ENCODE measurements at regions not wholly inside any gene's neighbourhood (a gene's known extent, or its start where the extent isn't known, plus 50 kb on each side); places are given as distances from the start of the nearest gene placed in this dataset.

DNA sequence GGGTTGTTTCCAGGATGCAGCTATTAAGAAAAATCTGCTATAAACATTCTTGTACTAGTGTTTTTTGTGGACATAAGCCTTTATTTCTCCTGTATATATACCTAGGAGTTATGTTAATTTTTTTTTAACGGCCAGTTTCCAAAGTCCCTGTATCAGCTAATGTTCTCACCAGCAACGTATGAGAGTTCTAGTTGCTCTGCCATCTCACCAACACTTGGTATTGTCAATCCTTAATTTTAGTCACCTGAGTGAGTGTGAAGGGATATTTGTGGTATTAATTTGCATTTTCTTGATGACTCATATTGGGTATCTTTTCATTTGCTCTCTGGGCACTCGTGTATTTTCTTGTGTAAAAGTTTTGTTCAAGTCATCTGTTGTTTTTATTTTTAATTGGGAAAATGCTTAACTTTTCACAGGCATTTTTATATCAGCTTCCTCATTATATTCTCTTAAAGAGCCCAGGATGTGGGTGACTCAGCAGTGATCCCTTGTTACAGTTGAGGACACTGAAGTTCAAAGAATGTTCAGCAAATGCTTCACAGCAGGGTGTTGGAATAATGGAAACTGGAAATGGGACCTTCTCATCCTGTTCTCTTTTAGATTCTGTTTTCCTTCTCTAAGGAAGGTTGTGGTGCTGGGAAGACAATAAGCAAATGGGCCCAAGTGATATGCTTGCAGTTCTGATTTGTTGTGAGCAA lies 176.3 kb upstream of the PRNP start:
- H3K9me3 ChIP-seq: no peaks in the 10 kb centered on the region
- ATAC-seq (replicated peaks in 1 of 4) (no peak), DNase-seq (no peak)
- Mint-ChIP-seq H3K4me3 (no peak overlapping the region), H3K9me3 (peaks cover 7 to 11% (median 8%) of the 10 kb centered on the region in 3 donors), H3K27ac (no peak overlapping the region), H3K4me1 (no peaks in the 10 kb centered on the region), H3K27me3 (peaks cover 40 to 42% of the 10 kb centered on the region in 2 donors), H3K36me3 (no peaks in the 10 kb centered on the region)
- H3K4me3 ChIP-seq (ENCODE audit: control insufficient read depth in 1 of 2, extremely low read depth in 1 of 2, low read length in 1 of 2): no peak overlapping the region
- no peaks in the 10 kb centered on the region for H3K4me1 ChIP-seq (ENCODE audit: control insufficient read depth in 1 of 2, extremely low read depth in 1 of 2, insufficient read depth in 2 of 2, low read length in 2 of 2)
- WGBS (ENCODE audit: insufficient coverage): no CpG with 5 or more reads among the region's 3 CpGs
- H3K27me3 ChIP-seq (replicated peaks in 1 of 2; ENCODE audit: control insufficient read depth in 2 of 2, extremely low read depth in 1 of 2, insufficient read depth in 2 of 2, low read length in 1 of 2): peaks cover 8 to 10% of the 10 kb centered on the region in 2 experiments
- H3K27ac ChIP-seq (ENCODE audit: low read length): no peak overlapping the region
- ChIA-PET CTCF (no interaction called here), POLR2A (no interaction called here)
- H3K36me3 ChIP-seq (ENCODE audit: control insufficient read depth in 2 of 2, extremely low read depth in 1 of 2, insufficient read depth in 1 of 2, low read length in 1 of 2): no peaks in the 10 kb centered on the region

DNA sequence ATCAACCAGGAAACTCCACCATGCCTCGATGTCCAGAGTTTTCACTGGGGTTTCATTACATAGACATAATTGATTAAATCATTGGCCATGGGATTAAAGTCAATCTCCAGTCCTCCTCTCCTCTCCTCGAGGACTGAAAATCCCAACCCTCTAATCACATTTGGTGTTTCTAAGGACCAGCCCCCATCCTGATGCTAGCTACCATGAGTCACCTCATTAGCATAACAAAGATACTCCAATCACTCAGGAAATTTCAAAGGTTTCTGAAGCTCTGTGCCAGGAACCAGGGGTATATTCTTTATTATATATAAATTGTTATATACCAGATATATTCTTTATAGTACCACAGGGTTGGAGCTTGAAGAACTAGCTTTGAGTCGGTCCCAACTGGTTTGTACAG lies 177.5 kb upstream of the PRNP start:
- Histone ChIP-seq H3K27ac (ENCODE audit: low read length) (no peak overlapping the region), H3K27me3 (replicated peaks in 1 of 2; ENCODE audit: control insufficient read depth in 2 of 2, extremely low read depth in 1 of 2, insufficient read depth in 2 of 2, low read length in 1 of 2) (peaks cover 8% of the 10 kb centered on the region in 2 experiments), H3K4me3 (ENCODE audit: control insufficient read depth in 1 of 2, extremely low read depth in 1 of 2, low read length in 1 of 2) (no peak overlapping the region), H3K4me1 (ENCODE audit: control insufficient read depth in 1 of 2, extremely low read depth in 1 of 2, insufficient read depth in 2 of 2, low read length in 2 of 2) (no peaks in the 10 kb centered on the region), H3K9me3 (no peaks in the 10 kb centered on the region), H3K36me3 (ENCODE audit: control insufficient read depth in 2 of 2, extremely low read depth in 1 of 2, insufficient read depth in 1 of 2, low read length in 1 of 2) (no peaks in the 10 kb centered on the region)
- Mint-ChIP-seq H3K4me1 (no peaks in the 10 kb centered on the region), H3K9me3 (peaks cover 7 to 11% (median 8%) of the 10 kb centered on the region in 3 donors), H3K4me3 (no peak overlapping the region), H3K27me3 (peaks cover 42 to 48% of the 10 kb centered on the region in 2 donors), H3K36me3 (no peaks in the 10 kb centered on the region), H3K27ac (no peak overlapping the region)
- ATAC-seq (replicated peaks in 1 of 4) (no peak), DNase-seq (no peak)
- no CpG with 5 or more reads among the region's 3 CpGs for WGBS (ENCODE audit: insufficient coverage)
- CTCF ChIA-PET: no interaction called here
- POLR2A ChIA-PET: no interaction called here

- CTCF ChIA-PET: no interaction called here
- POLR2A ChIA-PET: interaction anchor here in 1 of 2 donors (0.6 kb wide), 1 partner anchor 1234 kb away, joined by 3 read pairs; no protein-coding TSS in a partner anchor
- peaks cover 4 to 8% of the 10 kb centered on the region in 2 experiments for H3K27me3 ChIP-seq (replicated peaks in 1 of 2; ENCODE audit: control insufficient read depth in 2 of 2, extremely low read depth in 1 of 2, insufficient read depth in 2 of 2, low read length in 1 of 2)
- Mint-ChIP-seq H3K4me3 (no peak overlapping the region), H3K9me3 (peaks cover 7 to 11% (median 8%) of the 10 kb centered on the region in 3 donors), H3K36me3 (no peaks in the 10 kb centered on the region), H3K4me1 (no peaks in the 10 kb centered on the region), H3K27ac (no peak overlapping the region), H3K27me3 (peaks cover 42 to 48% of the 10 kb centered on the region in 2 donors)
- DNase-seq (no peak), ATAC-seq (replicated peaks in 1 of 4) (no peak)
- H3K27ac ChIP-seq (ENCODE audit: low read length): no peak overlapping the region
- no peak overlapping the region for H3K4me3 ChIP-seq (ENCODE audit: control insufficient read depth in 1 of 2, extremely low read depth in 1 of 2, low read length in 1 of 2)
- 80% methylated on average over 1 of the region's 6 CpGs for WGBS (ENCODE audit: insufficient coverage)
- H3K36me3 ChIP-seq (ENCODE audit: control insufficient read depth in 2 of 2, extremely low read depth in 1 of 2, insufficient read depth in 1 of 2, low read length in 1 of 2): no peaks in the 10 kb centered on the region
- no peaks in the 10 kb centered on the region for H3K9me3 ChIP-seq
- H3K4me1 ChIP-seq (ENCODE audit: control insufficient read depth in 1 of 2, extremely low read depth in 1 of 2, insufficient read depth in 2 of 2, low read length in 2 of 2): no peaks in the 10 kb centered on the region
Measured at GRCh38 chr20:4507288-4507719, 179.0 kb upstream of the PRNP start.

DNA sequence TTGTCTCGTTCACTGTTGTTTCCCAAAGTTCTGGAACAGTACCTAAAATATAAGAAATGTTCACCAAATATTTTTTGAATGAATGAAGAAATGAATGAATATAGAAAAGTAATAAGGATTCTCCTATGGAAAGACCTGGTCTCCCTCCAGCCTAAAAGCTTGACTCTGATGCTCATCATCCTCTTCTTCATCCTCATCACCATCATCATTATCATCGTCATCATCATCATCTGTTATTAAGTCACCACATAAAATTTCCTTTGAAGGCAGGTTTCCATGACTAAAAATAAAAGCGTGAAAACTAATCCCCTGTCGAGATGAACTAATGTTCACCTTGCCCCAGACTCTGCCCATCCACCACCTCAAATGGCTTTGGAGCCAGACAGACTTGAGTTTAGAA lies 181.4 kb upstream of the PRNP start:
- 70% methylated on average over 3 of the region's 4 CpGs for WGBS (ENCODE audit: insufficient coverage)
- Histone ChIP-seq H3K9me3 (no peaks in the 10 kb centered on the region), H3K4me1 (ENCODE audit: control insufficient read depth in 1 of 2, extremely low read depth in 1 of 2, insufficient read depth in 2 of 2, low read length in 2 of 2) (no peaks in the 10 kb centered on the region), H3K27me3 (replicated peaks in 1 of 2; ENCODE audit: control insufficient read depth in 2 of 2, extremely low read depth in 1 of 2, insufficient read depth in 2 of 2, low read length in 1 of 2) (peaks cover 2 to 14% of the 10 kb centered on the region in 2 experiments), H3K27ac (ENCODE audit: low read length) (no peak overlapping the region), H3K36me3 (ENCODE audit: control insufficient read depth in 2 of 2, extremely low read depth in 1 of 2, insufficient read depth in 1 of 2, low read length in 1 of 2) (no peaks in the 10 kb centered on the region), H3K4me3 (ENCODE audit: control insufficient read depth in 1 of 2, extremely low read depth in 1 of 2, low read length in 1 of 2) (no peak overlapping the region)
- H3K4me1 Mint-ChIP-seq: no peaks in the 10 kb centered on the region
- H3K27me3 Mint-ChIP-seq: peaks cover 46 to 47% of the 10 kb centered on the region in 2 donors
- H3K27ac Mint-ChIP-seq: no peak overlapping the region
- ATAC-seq (replicated peaks in 1 of 4) (no peak), DNase-seq (no peak)
- H3K9me3 Mint-ChIP-seq: peaks cover under 1 to 5% (median 5%) of the 10 kb centered on the region in 3 donors
- POLR2A ChIA-PET: no interaction called here
- no peaks in the 10 kb centered on the region for H3K36me3 Mint-ChIP-seq
- H3K4me3 Mint-ChIP-seq: no peak overlapping the region
- CTCF ChIA-PET: no interaction called here

- H3K9me3 ChIP-seq: no peaks in the 10 kb centered on the region
- H3K4me1 ChIP-seq (ENCODE audit: control insufficient read depth in 1 of 2, extremely low read depth in 1 of 2, insufficient read depth in 2 of 2, low read length in 2 of 2): no peaks in the 10 kb centered on the region
- ATAC-seq (replicated peaks in 1 of 4) (no peak), DNase-seq (no peak)
- H3K27ac Mint-ChIP-seq: no peak overlapping the region
- H3K36me3 Mint-ChIP-seq: no peaks in the 10 kb centered on the region
- no peaks in the 10 kb centered on the region for H3K4me1 Mint-ChIP-seq
- H3K4me3 ChIP-seq (ENCODE audit: control insufficient read depth in 1 of 2, extremely low read depth in 1 of 2, low read length in 1 of 2): no peak overlapping the region
- H3K27me3 ChIP-seq (replicated peaks in 1 of 2; ENCODE audit: control insufficient read depth in 2 of 2, extremely low read depth in 1 of 2, insufficient read depth in 2 of 2, low read length in 1 of 2): peaks cover 2 to 14% of the 10 kb centered on the region in 2 experiments
- no peak overlapping the region for H3K4me3 Mint-ChIP-seq
- ChIA-PET CTCF (no interaction called here), POLR2A (no interaction called here)
- no peaks in the 10 kb centered on the region for H3K36me3 ChIP-seq (ENCODE audit: control insufficient read depth in 2 of 2, extremely low read depth in 1 of 2, insufficient read depth in 1 of 2, low read length in 1 of 2)
- H3K27ac ChIP-seq (ENCODE audit: low read length): no peak overlapping the region
- H3K9me3 Mint-ChIP-seq: peaks cover 0 to 2% (median 0%) of the 10 kb centered on the region in 3 donors
- WGBS (ENCODE audit: insufficient coverage): no CpG with 5 or more reads among the region's 4 CpGs
- H3K27me3 Mint-ChIP-seq: peaks cover 53 to 57% of the 10 kb centered on the region in 2 donors
Measured at GRCh38 chr20:4502756-4503155, 183.5 kb upstream of the PRNP start.

DNA sequence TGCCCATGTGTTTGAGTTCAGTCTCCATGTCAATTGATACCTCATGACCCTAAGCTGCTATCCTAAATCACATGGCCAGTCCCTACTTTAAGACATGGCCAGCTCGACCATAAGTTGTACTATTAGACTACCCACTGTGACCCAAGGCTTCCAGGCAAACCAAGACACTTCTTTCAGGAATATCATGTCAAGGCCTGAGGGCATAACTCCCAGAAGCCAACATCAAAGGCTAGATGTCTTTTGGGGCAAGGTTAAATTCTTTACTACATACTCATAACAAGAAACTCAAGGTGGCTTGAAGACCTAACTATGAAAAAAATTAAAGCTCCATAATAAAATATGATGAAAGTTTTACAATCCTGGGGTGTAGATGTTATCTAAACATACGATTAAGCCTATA lies 192.9 kb upstream of the PRNP start:
- no peaks in the 10 kb centered on the region for H3K36me3 ChIP-seq (ENCODE audit: control insufficient read depth in 2 of 2, extremely low read depth in 1 of 2, insufficient read depth in 1 of 2, low read length in 1 of 2)
- no peaks in the 10 kb centered on the region for H3K9me3 ChIP-seq
- Mint-ChIP-seq H3K36me3 (no peaks in the 10 kb centered on the region), H3K27ac (no peak overlapping the region), H3K4me3 (no peak overlapping the region), H3K9me3 (peaks cover 0 to 4% (median 0%) of the 10 kb centered on the region in 3 donors), H3K27me3 (peaks cover 8 to 12% of the 10 kb centered on the region in 2 donors), H3K4me1 (no peaks in the 10 kb centered on the region)
- DNase-seq (no peak), ATAC-seq (replicated peaks in 1 of 4) (no peak)
- POLR2A ChIA-PET: no interaction called here
- peaks cover 0 to 3% of the 10 kb centered on the region in 2 experiments for H3K27me3 ChIP-seq (replicated peaks in 1 of 2; ENCODE audit: control insufficient read depth in 2 of 2, extremely low read depth in 1 of 2, insufficient read depth in 2 of 2, low read length in 1 of 2)
- no peak overlapping the region for H3K27ac ChIP-seq (ENCODE audit: low read length)
- H3K4me3 ChIP-seq (ENCODE audit: control insufficient read depth in 1 of 2, extremely low read depth in 1 of 2, low read length in 1 of 2): no peak overlapping the region
- CTCF ChIA-PET: interaction anchor here in 1 of 2 donors (0.6 kb wide), 1 partner anchor 13 kb away, joined by 3 read pairs; no protein-coding TSS in a partner anchor
- WGBS (ENCODE audit: insufficient coverage): no CpG with 5 or more reads among the region's 2 CpGs
- H3K4me1 ChIP-seq (ENCODE audit: control insufficient read depth in 1 of 2, extremely low read depth in 1 of 2, insufficient read depth in 2 of 2, low read length in 2 of 2): no peaks in the 10 kb centered on the region

All from T-cell (primary cell).